GM23338 (cell line): ENCODE measurements at regions not wholly inside any gene's neighbourhood (a gene's known extent, or its start where the extent isn't known, plus 50 kb on each side); places are given as distances from the start of the nearest gene placed in this dataset.

Experiments used
- ATAC-seq: fragments of 200-7000 bp; cut with Tn5 transposase; 3 replicates; pipeline ENCODE4 v1.9.1; 2020
- DNase-seq: peaks from one replicate; pipeline ENCODE4 v3.0.0-alpha.2; 2015; ENCODE audit warnings: low spot score
- H2AFZ ChIP-seq: fragments of 200-600 bp; sonication (generic); 2 replicates; pipeline ENCODE4 v1.8.0; 2016; ENCODE audit warnings: antibody characterized with exemption, mild to moderate bottlenecking, moderate library complexity
- H3F3A ChIP-seq: fragments of 200-600 bp; sonication (generic); replicated peaks from 2 replicates; pipeline ENCODE4 v1.8.0; 2017; ENCODE audit warnings: antibody characterized with exemption, mixed run types, low read depth
- H3K27ac ChIP-seq: fragments of 200-600 bp; sonication (generic); 2 replicates; pipeline ENCODE4 v1.6.1; 2016; ENCODE audit warnings: low read depth
- H3K27me3 ChIP-seq: fragments of 200-600 bp; sonication (generic); 2 replicates; pipeline ENCODE4 v1.8.0; 2016; ENCODE audit warnings: mild to moderate bottlenecking, mixed run types, moderate library complexity; ENCODE audit not compliant: insufficient read depth
- H3K36me3 ChIP-seq: fragments of 200-600 bp; sonication (generic); 2 replicates; pipeline ENCODE4 v1.8.0; 2016; ENCODE audit warnings: mild to moderate bottlenecking; ENCODE audit not compliant: insufficient read depth
- H3K4me1 ChIP-seq: fragments of 200-600 bp; sonication (generic); 2 replicates; pipeline ENCODE4 v1.8.0; 2016; ENCODE audit warnings: mild to moderate bottlenecking, moderate library complexity; ENCODE audit not compliant: insufficient read depth
- H3K4me2 ChIP-seq: fragments of 200-600 bp; sonication (generic); 2 replicates; pipeline ENCODE4 v1.7.1; 2017; ENCODE audit warnings: mixed run types
- H3K4me3 ChIP-seq: fragments of 200-600 bp; sonication (generic); 2 replicates; pipeline ENCODE4 v1.6.1; 2016; ENCODE audit warnings: mixed run types
- H3K79me2 ChIP-seq: fragments of 200-600 bp; sonication (generic); replicated peaks from 2 replicates; pipeline ENCODE4 v1.8.0; 2017; ENCODE audit warnings: mild to moderate bottlenecking; ENCODE audit not compliant: insufficient read depth
- H3K9me2 ChIP-seq: fragments of 200-600 bp; sonication (generic); 2 replicates; pipeline ENCODE4 v1.8.0; 2017; ENCODE audit not compliant: insufficient read depth
- H4K20me1 ChIP-seq: fragments of 200-600 bp; sonication (generic); replicated peaks from 2 replicates; pipeline ENCODE4 v1.8.0; 2017; ENCODE audit warnings: mild to moderate bottlenecking; ENCODE audit not compliant: insufficient read depth
- H3K27ac Mint-ChIP-seq: 2 replicates; pipeline ENCODE4 v1.8.0; 2020; ENCODE audit warnings: inconsistent platforms, mild to moderate bottlenecking, moderate library complexity, mixed read lengths
- H3K27me3 Mint-ChIP-seq: 3 replicates; pipeline ENCODE4 v1.8.0; 2022; ENCODE audit warnings: low read depth, mild to moderate bottlenecking, moderate library complexity, mixed read lengths, inconsistent platforms; ENCODE audit not compliant: insufficient read depth, poor library complexity
- H3K36me3 Mint-ChIP-seq: 3 replicates; pipeline ENCODE4 v1.8.0; 2021; ENCODE audit warnings: low read depth, mild to moderate bottlenecking, inconsistent platforms, moderate library complexity, mixed read lengths
- H3K4me1 Mint-ChIP-seq: 3 replicates; pipeline ENCODE4 v1.8.0; 2020; ENCODE audit warnings: mild to moderate bottlenecking, inconsistent platforms, mixed read lengths
- H3K4me3 Mint-ChIP-seq: 3 replicates; pipeline ENCODE4 v1.8.0; 2021; ENCODE audit warnings: moderate library complexity, mild to moderate bottlenecking, inconsistent platforms, mixed read lengths
- H3K9me3 Mint-ChIP-seq: 3 replicates; pipeline ENCODE4 v1.8.0; 2020; ENCODE audit warnings: moderate library complexity, mild to moderate bottlenecking, inconsistent platforms, mixed read lengths
- CREB1 ChIP-seq: fragments of 250-450 bp; sonication (Bioruptor Pico); IDR thresholded peaks from 2 replicates; pipeline ENCODE4 v1.5.0; 2020; ENCODE audit warnings: low read depth, mild to moderate bottlenecking, moderate library complexity
- CTCF ChIP-seq, 2 experiments: fragments of 200-600 bp in 1 of 2; sonication (generic) in 1 of 2; conservative IDR thresholded peaks; 2 replicates each; pipeline versions ENCODE4 v1.5.1 to v1.6.1; 2016 to 2017; ENCODE audit warnings: antibody characterized with exemption in 2 of 2, low read depth in 2 of 2, mild to moderate bottlenecking in 2 of 2, moderate library complexity in 1 of 2
- ETS1 ChIP-seq: IDR thresholded peaks from 2 replicates; pipeline ENCODE4 v1.6.1; 2016; ENCODE audit warnings: antibody characterized with exemption
- EZH2 ChIP-seq: fragments of 200-600 bp; sonication (generic); IDR thresholded peaks from one replicate; pipeline ENCODE4 v1.8.0; 2017; ENCODE audit warnings: antibody characterized with exemption, mild to moderate bottlenecking, low read depth; ENCODE audit not compliant: unreplicated experiment
- EZH2phosphoT487 ChIP-seq: fragments of 200-600 bp; sonication (generic); IDR thresholded peaks from one replicate; pipeline ENCODE4 v1.8.1; 2018; ENCODE audit warnings: antibody characterized with exemption; ENCODE audit not compliant: unreplicated experiment
- JUNB ChIP-seq: IDR thresholded peaks from one replicate; pipeline ENCODE4 v1.6.1; 2016; ENCODE audit warnings: antibody characterized with exemption; ENCODE audit not compliant: unreplicated experiment
- NANOG ChIP-seq: IDR thresholded peaks from 2 replicates; pipeline ENCODE4 v1.6.1; 2016; ENCODE audit warnings: antibody characterized with exemption, borderline replicate concordance
- POLR2AphosphoS5 ChIP-seq: IDR thresholded peaks from 2 replicates; pipeline ENCODE4 v1.6.1; 2016; ENCODE audit warnings: antibody characterized with exemption, low read depth
- STAT1 ChIP-seq: IDR thresholded peaks from one replicate; pipeline ENCODE4 v1.6.1; 2016; ENCODE audit warnings: antibody characterized with exemption; ENCODE audit not compliant: unreplicated experiment
- ZNF114 ChIP-seq: fragments of 250-450 bp; sonication (Bioruptor Pico); IDR thresholded peaks from 2 replicates; pipeline ENCODE4 v1.5.0; 2020; ENCODE audit warnings: mild to moderate bottlenecking, moderate library complexity
- ZNF331 ChIP-seq: fragments of 250-450 bp; sonication (Bioruptor Pico); IDR thresholded peaks from 2 replicates; pipeline ENCODE4 v1.5.0; 2020; ENCODE audit warnings: low read depth, mild to moderate bottlenecking, moderate library complexity
- ZNF462 ChIP-seq: fragments of 250-450 bp; sonication (Bioruptor Pico); IDR thresholded peaks from 2 replicates; pipeline ENCODE4 v1.5.0; 2020; ENCODE audit warnings: mild to moderate bottlenecking, moderate library complexity
- TF ChIP-seq, protein P1 (sequence below): IDR thresholded peaks from one replicate; pipeline ENCODE4 v1.6.1; 2018; ENCODE audit warnings: antibody characterized with exemption; ENCODE audit not compliant: unreplicated experiment

GRCh38 chr11:41519696-41520095, 60.2 kb upstream of the LRRC4C start:
- H3K79me2 ChIP-seq: no peaks in the 10 kb centered on the region
- H3K36me3 ChIP-seq: no peaks in the 10 kb centered on the region
- no peaks in the 10 kb centered on the region for H3K9me3 Mint-ChIP-seq
- H3K36me3 Mint-ChIP-seq: no peaks in the 10 kb centered on the region
- H3K4me2 ChIP-seq: no peak overlapping the region
- H2AFZ ChIP-seq: no peak overlapping the region
- no peaks in the 10 kb centered on the region for H3F3A ChIP-seq
- H3K27ac ChIP-seq: no peak overlapping the region
- H3K27ac Mint-ChIP-seq: no peak overlapping the region
- no peak overlapping the region for H3K4me3 Mint-ChIP-seq
- no peak for DNase-seq
- no peak for ATAC-seq
- peaks cover 1% of the 10 kb centered on the region for H3K27me3 Mint-ChIP-seq
- no peaks in the 10 kb centered on the region for H4K20me1 ChIP-seq
- no peak for TF ChIP-seq EZH2
- TF ChIP-seq ZNF114: no peak
- no peak for TF ChIP-seq JUNB
- no peak for TF ChIP-seq POLR2AphosphoS5
- no peak for TF ChIP-seq CTCF (conservative IDR thresholded peaks at IDR 0.05; ENCODE audit: low read depth in 2 of 2)
- TF ChIP-seq STAT1: no peak
- no peak for TF ChIP-seq ETS1
- TF ChIP-seq, protein P1, sequence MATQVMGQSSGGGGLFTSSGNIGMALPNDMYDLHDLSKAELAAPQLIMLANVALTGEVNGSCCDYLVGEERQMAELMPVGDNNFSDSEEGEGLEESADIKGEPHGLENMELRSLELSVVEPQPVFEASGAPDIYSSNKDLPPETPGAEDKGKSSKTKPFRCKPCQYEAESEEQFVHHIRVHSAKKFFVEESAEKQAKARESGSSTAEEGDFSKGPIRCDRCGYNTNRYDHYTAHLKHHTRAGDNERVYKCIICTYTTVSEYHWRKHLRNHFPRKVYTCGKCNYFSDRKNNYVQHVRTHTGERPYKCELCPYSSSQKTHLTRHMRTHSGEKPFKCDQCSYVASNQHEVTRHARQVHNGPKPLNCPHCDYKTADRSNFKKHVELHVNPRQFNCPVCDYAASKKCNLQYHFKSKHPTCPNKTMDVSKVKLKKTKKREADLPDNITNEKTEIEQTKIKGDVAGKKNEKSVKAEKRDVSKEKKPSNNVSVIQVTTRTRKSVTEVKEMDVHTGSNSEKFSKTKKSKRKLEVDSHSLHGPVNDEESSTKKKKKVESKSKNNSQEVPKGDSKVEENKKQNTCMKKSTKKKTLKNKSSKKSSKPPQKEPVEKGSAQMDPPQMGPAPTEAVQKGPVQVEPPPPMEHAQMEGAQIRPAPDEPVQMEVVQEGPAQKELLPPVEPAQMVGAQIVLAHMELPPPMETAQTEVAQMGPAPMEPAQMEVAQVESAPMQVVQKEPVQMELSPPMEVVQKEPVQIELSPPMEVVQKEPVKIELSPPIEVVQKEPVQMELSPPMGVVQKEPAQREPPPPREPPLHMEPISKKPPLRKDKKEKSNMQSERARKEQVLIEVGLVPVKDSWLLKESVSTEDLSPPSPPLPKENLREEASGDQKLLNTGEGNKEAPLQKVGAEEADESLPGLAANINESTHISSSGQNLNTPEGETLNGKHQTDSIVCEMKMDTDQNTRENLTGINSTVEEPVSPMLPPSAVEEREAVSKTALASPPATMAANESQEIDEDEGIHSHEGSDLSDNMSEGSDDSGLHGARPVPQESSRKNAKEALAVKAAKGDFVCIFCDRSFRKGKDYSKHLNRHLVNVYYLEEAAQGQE: no peak
- TF ChIP-seq EZH2phosphoT487: no peak
- TF ChIP-seq ZNF462 (CRISPR knock-in tag): no peak
- no peak for TF ChIP-seq CREB1 (CRISPR knock-in tag)
- TF ChIP-seq NANOG: no peak
- no peak for TF ChIP-seq ZNF331 (CRISPR knock-in tag)
- H3K4me1 ChIP-seq: peaks cover 7% of the 10 kb centered on the region
- no peaks in the 10 kb centered on the region for H3K27me3 ChIP-seq
- H3K4me1 Mint-ChIP-seq: peaks cover 14% of the 10 kb centered on the region
- no peaks in the 10 kb centered on the region; the same call in none of the 2 replicates for H3K9me2 ChIP-seq
- no peak overlapping the region for H3K4me3 ChIP-seq
